Vagina (tissue), 2 donors: ENCODE measurements at regions not wholly inside any gene's neighbourhood (a gene's known extent, or its start where the extent isn't known, plus 50 kb on each side); places are given as distances from the start of the nearest gene placed in this dataset.
A peak's percentile ranks its signal among the peaks of the same experiment; 100 is the strongest.

Source experiments
- CTCF ChIP-seq, 3 experiments: fragments of 450-650 bp in 2 of 3; fragments of 200-600 bp in 1 of 3; sonication (generic) in 1 of 3; IDR thresholded peaks; one replicate each; pipeline ENCODE4 v1.5.1; 2017 to 2019; ENCODE audit warnings: antibody characterized with exemption in 3 of 3, mild to moderate bottlenecking in 2 of 3, moderate library complexity in 2 of 3
- POLR2AphosphoS5 ChIP-seq, 2 donors: sonication (generic); formaldehyde crosslinking; IDR thresholded peaks; one replicate each; pipeline ENCODE4 v1.9.0; 2017; ENCODE audit warnings: antibody characterized with exemption in 2 of 2, mild to moderate bottlenecking in 2 of 2, low read depth in 1 of 2; ENCODE audit not compliant: insufficient read depth in 1 of 2

- TF ChIP-seq CTCF (IDR thresholded peaks at IDR 0.05) (no peak), POLR2AphosphoS5 (IDR thresholded peaks at IDR 0.05; ENCODE audit: insufficient read depth in 1 of 2, low read depth in 1 of 2) (peak; percentile 52 to 100)
These were observed 67.3 kb upstream of the KLF6 start for GRCh38 chr10:3852147-3852904.
